Karpas-422 (cell line): ENCODE measurements at regions not wholly inside any gene's neighbourhood (a gene's known extent, or its start where the extent isn't known, plus 50 kb on each side); places are given as distances from the start of the nearest gene placed in this dataset.
"Not testable (repeated sequence)": the region's sequence is repeated elsewhere in the genome, so short reads cannot be mapped to it uniquely, and the experiment has no call there.

Experiments
- DNase-seq: peaks from one replicate; pipeline ENCODE4 v3.0.0-alpha.2; 2015
- H2AFZ ChIP-seq: fragments of 200-600 bp; sonication (generic); 2 replicates; pipeline ENCODE4 v1.6.1; 2014; ENCODE audit warnings: antibody characterized with exemption, low read length, mixed read lengths
- H3K27ac ChIP-seq: fragments of 200-600 bp; sonication (generic); 2 replicates; pipeline ENCODE4 v1.5.1; 2014; ENCODE audit warnings: mild to moderate bottlenecking, low read length, moderate library complexity
- H3K27me3 ChIP-seq: fragments of 200-600 bp; sonication (generic); 2 replicates; pipeline ENCODE4 v1.6.1; 2014; ENCODE audit warnings: low read length, mixed read lengths
- H3K36me3 ChIP-seq: fragments of 200-600 bp; sonication (generic); 2 replicates; pipeline ENCODE4 v1.6.1; 2014; ENCODE audit warnings: low read length, mixed read lengths; ENCODE audit not compliant: insufficient read depth
- H3K4me1 ChIP-seq: fragments of 200-600 bp; sonication (generic); 2 replicates; pipeline ENCODE4 v1.6.1; 2014; ENCODE audit warnings: mild to moderate bottlenecking, low read length, mixed read lengths
- H3K4me2 ChIP-seq: fragments of 200-600 bp; sonication (generic); 2 replicates; pipeline ENCODE4 v1.6.1; 2014; ENCODE audit warnings: low read length, low read depth, mild to moderate bottlenecking; ENCODE audit not compliant: poor library complexity, severe bottlenecking
- H3K4me3 ChIP-seq: fragments of 200-600 bp; sonication (generic); 2 replicates; pipeline ENCODE4 v1.5.1; 2014; ENCODE audit warnings: mild to moderate bottlenecking, antibody characterized with exemption, low read length, mixed read lengths
- H3K79me2 ChIP-seq: fragments of 200-600 bp; sonication (generic); 2 replicates; pipeline ENCODE4 v1.6.1; 2014; ENCODE audit warnings: mild to moderate bottlenecking, low read length, mixed read lengths
- H3K9ac ChIP-seq: fragments of 200-600 bp; sonication (generic); 2 replicates; pipeline ENCODE4 v1.6.0; 2014; ENCODE audit warnings: low read length
- H3K9me2 ChIP-seq: fragments of 200-600 bp; sonication (generic), shearing (Covaris generic); replicated peaks from 2 replicates; pipeline ENCODE4 v1.6.0; 2014; ENCODE audit warnings: mild to moderate bottlenecking, low read length, moderate library complexity; ENCODE audit not compliant: insufficient read depth
- H3K9me3 ChIP-seq: fragments of 300-700, 200-600 bp; sonication (generic); 2 replicates; pipeline ENCODE4 v1.6.1; 2014; ENCODE audit warnings: low read length, mixed read lengths
- H4K20me1 ChIP-seq: fragments of 200-600 bp; sonication (generic); 2 replicates; pipeline ENCODE4 v1.6.1; 2014; ENCODE audit warnings: mild to moderate bottlenecking, antibody characterized with exemption, low read length, low read depth; ENCODE audit not compliant: insufficient read depth

DNA sequence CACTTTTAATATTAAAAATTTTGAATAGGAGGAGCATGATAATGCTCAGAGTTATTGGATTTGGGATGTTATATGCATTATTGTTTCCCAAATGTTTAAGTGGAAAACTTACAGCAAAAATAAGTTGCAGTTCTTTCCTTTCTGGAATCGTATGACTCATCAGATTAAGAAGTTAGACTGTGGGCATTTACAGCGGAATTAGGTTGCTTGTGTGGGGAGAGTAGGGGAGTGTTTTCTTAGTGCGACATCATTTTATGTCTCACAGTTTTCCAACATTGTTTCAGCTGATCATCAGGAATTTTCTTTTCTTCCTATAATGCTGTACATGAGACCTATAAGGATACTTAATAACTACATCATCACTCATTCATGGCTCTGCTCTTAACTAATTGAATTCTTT, 1631.8 kb downstream of the CDH8 start:
- no peaks in the 10 kb centered on the region for H3K36me3 ChIP-seq
- no peaks in the 10 kb centered on the region for H3K79me2 ChIP-seq
- H3K4me3 ChIP-seq, result no peak overlapping the region
- no peaks in the 10 kb centered on the region for H3K27me3 ChIP-seq
- H3K27ac ChIP-seq, result no peak overlapping the region
- peaks cover 9% of the 10 kb centered on the region for H3K9me3 ChIP-seq
- H3K9me2 ChIP-seq, result no peaks in the 10 kb centered on the region
- no peak for DNase-seq
- no peaks in the 10 kb centered on the region for H4K20me1 ChIP-seq
- no peaks in the 10 kb centered on the region for H3K4me1 ChIP-seq
- H3K4me2 ChIP-seq, result no peak overlapping the region
- no peak overlapping the region for H3K9ac ChIP-seq
- H2AFZ ChIP-seq, result no peak overlapping the region

DNA sequence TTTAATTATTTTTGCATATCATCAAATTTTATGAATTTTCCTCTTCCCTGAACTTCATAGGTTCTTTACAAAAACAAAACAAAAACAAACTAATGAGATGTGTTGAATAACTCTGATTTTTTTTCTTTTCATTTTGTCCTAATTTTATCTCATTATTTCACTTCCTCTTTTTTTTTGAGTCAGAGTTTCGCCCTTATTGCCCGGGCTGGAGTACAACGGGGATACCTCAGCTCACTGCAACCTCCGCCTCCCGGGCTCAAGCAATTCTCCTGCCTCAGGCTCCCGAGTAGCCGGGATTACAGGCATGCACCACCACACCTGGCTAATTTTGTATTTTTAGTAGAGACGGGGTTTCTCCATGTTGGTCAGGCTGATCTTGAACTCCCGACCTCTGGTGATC, 1633.3 kb downstream of the CDH8 start:
- H3K36me3 ChIP-seq, H3K4me2 ChIP-seq, H3K27ac ChIP-seq, H3K27me3 ChIP-seq, H3K9ac ChIP-seq, H3K9me3 ChIP-seq, H3K9me2 ChIP-seq, H4K20me1 ChIP-seq, H2AFZ ChIP-seq, H3K4me3 ChIP-seq, DNase-seq, H3K79me2 ChIP-seq, H3K4me1 ChIP-seq: not testable (repeated sequence)

- Histone ChIP-seq H3K27ac (no peak overlapping the region), H3K36me3 (no peaks in the 10 kb centered on the region), H2AFZ (no peak overlapping the region), H3K9me3 (peaks cover 30% of the 10 kb centered on the region), H3K4me2 (no peak overlapping the region), H3K4me3 (no peak overlapping the region), H3K27me3 (no peaks in the 10 kb centered on the region), H3K9me2 (no peaks in the 10 kb centered on the region), H4K20me1 (no peaks in the 10 kb centered on the region), H3K79me2 (no peaks in the 10 kb centered on the region), H3K4me1 (no peaks in the 10 kb centered on the region), H3K9ac (no peak overlapping the region)
- DNase-seq, result no peak
These were observed 1643.9 kb downstream of the CDH8 start for GRCh38 chr16:60392380-60392779.

- Histone ChIP-seq H2AFZ (no peak overlapping the region), H3K9me3 (peaks cover 2% of the 10 kb centered on the region), H3K9ac (no peak overlapping the region), H3K79me2 (no peaks in the 10 kb centered on the region), H3K4me3 (no peak overlapping the region), H3K4me1 (no peaks in the 10 kb centered on the region), H3K4me2 (no peak overlapping the region), H3K27ac (no peak overlapping the region), H3K36me3 (no peaks in the 10 kb centered on the region), H4K20me1 (no peaks in the 10 kb centered on the region), H3K27me3 (no peaks in the 10 kb centered on the region), H3K9me2 (no peaks in the 10 kb centered on the region)
- no peak for DNase-seq
These were observed 1637.5 kb upstream of the GOT2 start for GRCh38 chr16:60371591-60371990.

DNA sequence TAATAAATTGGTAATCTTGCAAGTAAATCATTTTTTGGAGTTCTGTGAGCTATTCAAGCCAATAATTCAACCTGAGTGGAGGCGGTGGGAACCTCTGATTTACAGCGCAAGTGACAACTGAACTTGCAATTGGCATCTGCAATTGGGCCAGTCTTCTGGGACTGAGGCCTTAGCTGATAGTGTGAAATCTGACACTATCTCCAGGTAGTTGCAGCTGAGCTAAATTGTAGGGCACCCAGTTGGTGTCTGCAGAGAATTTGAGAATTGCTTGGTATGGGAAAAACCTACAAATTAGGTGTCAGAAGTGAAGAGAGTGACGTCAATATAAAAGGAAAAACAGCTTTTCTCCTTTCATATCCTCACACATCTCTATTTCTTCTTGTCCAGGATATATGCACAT, 1633.6 kb upstream of the GOT2 start:
- Histone ChIP-seq H3K4me2 (no peak overlapping the region), H3K9me2 (no peaks in the 10 kb centered on the region), H3K9ac (no peak overlapping the region), H3K79me2 (no peaks in the 10 kb centered on the region), H3K36me3 (no peaks in the 10 kb centered on the region), H3K4me1 (no peaks in the 10 kb centered on the region), H3K27ac (no peak overlapping the region), H3K27me3 (no peaks in the 10 kb centered on the region), H3K9me3 (peaks cover 2% of the 10 kb centered on the region; the same call in 1 of the 2 replicates), H4K20me1 (no peaks in the 10 kb centered on the region), H2AFZ (no peak overlapping the region), H3K4me3 (no peak overlapping the region)
- DNase-seq, result no peak

DNA sequence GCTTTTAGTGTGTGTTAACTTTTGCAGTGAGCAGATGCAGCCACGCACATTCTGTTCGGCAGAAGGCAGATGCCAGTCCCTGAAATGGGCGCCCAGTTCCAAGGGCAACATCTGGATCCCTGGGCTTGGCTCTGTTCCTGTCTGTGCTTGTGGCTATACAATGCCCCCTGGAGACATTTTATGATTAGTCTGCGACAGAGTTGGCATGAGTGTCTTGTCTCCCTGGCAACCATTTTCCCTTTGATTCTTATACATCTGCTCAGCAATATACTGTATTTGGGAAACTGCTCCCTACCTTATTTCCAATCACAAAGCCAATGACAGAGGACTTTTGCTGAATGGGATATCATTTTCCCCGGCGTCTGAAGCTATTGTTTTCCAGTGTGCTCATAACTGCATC, 1629.5 kb upstream of the GOT2 start:
- Histone ChIP-seq H3K9ac (no peak overlapping the region), H3K27ac (no peak overlapping the region), H3K9me3 (peaks cover 2% of the 10 kb centered on the region; the same call in 1 of the 2 replicates), H3K27me3 (no peaks in the 10 kb centered on the region), H3K9me2 (no peaks in the 10 kb centered on the region), H3K4me3 (no peak overlapping the region), H3K36me3 (no peaks in the 10 kb centered on the region), H4K20me1 (no peaks in the 10 kb centered on the region), H3K4me1 (no peaks in the 10 kb centered on the region), H2AFZ (no peak overlapping the region), H3K4me2 (no peak overlapping the region), H3K79me2 (no peaks in the 10 kb centered on the region)
- no peak for DNase-seq

GRCh38 chr16:60359866-60360265, 1625.8 kb upstream of the GOT2 start:
- not testable (repeated sequence) for H3K9ac ChIP-seq, H3K4me1 ChIP-seq, H3K27ac ChIP-seq, H3K4me2 ChIP-seq, DNase-seq, H3K79me2 ChIP-seq, H4K20me1 ChIP-seq, H3K9me2 ChIP-seq, H3K36me3 ChIP-seq, H3K4me3 ChIP-seq, H3K9me3 ChIP-seq, H2AFZ ChIP-seq, H3K27me3 ChIP-seq

GRCh38 chr16:60359412-60359811, 1625.3 kb upstream of the GOT2 start:
- H3K9ac ChIP-seq, H3K9me2 ChIP-seq, H3K4me1 ChIP-seq, H3K36me3 ChIP-seq, H3K4me3 ChIP-seq, H3K27me3 ChIP-seq, DNase-seq, H3K79me2 ChIP-seq, H4K20me1 ChIP-seq, H2AFZ ChIP-seq, H3K9me3 ChIP-seq, H3K4me2 ChIP-seq, H3K27ac ChIP-seq: not testable (repeated sequence)

GRCh38 chr16:60357876-60358522, 1623.9 kb upstream of the GOT2 start:
- not testable (repeated sequence) for H3K79me2 ChIP-seq, H3K9me2 ChIP-seq, H3K4me1 ChIP-seq, H3K4me3 ChIP-seq, H4K20me1 ChIP-seq, H2AFZ ChIP-seq, H3K27ac ChIP-seq, H3K36me3 ChIP-seq, H3K9ac ChIP-seq, H3K4me2 ChIP-seq, H3K27me3 ChIP-seq, DNase-seq
- H3K9me3 ChIP-seq, result peaks cover 10% of the 10 kb centered on the region
